Astrocyte (in vitro differentiated cells and primary cell): ENCODE measurements at regions not wholly inside any gene's neighbourhood (a gene's known extent, or its start where the extent isn't known, plus 50 kb on each side); places are given as distances from the start of the nearest gene placed in this dataset.

ENCODE experiments used
- EZH2 ChIP-seq: IDR thresholded peaks from 2 replicates; pipeline ENCODE4 v1.6.1; 2012; ENCODE audit warnings: mild to moderate bottlenecking, low read length, inconsistent platforms; ENCODE audit not compliant: insufficient read depth
- TF ChIP-seq, protein P1 (sequence below): IDR thresholded peaks from 2 replicates; pipeline ENCODE4 v1.5.1; 2011; ENCODE audit warnings: low read depth, mild to moderate bottlenecking, inconsistent platforms, low read length, moderate library complexity; ENCODE audit not compliant: insufficient read depth

DNA sequence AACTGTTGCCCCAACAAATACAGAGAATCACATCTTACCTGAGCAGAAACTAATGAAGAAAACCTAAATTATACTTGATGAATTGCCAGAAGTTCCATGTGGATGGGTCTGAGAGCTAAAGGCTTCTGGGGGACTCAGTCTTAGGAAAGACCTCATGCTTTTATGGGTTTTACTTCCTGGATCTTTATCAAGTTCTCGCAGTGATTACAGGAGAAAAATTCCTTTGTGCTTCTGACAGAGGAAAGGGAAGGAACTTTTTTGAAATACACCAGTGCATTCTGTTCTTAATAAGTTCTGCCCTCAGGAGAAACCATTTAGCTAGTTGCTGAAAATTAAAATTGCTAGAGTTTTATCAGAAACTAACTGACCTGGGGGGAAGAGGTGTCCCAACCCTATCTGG lies 203.9 kb upstream of the KITLG start:
- TF ChIP-seq, protein P1, sequence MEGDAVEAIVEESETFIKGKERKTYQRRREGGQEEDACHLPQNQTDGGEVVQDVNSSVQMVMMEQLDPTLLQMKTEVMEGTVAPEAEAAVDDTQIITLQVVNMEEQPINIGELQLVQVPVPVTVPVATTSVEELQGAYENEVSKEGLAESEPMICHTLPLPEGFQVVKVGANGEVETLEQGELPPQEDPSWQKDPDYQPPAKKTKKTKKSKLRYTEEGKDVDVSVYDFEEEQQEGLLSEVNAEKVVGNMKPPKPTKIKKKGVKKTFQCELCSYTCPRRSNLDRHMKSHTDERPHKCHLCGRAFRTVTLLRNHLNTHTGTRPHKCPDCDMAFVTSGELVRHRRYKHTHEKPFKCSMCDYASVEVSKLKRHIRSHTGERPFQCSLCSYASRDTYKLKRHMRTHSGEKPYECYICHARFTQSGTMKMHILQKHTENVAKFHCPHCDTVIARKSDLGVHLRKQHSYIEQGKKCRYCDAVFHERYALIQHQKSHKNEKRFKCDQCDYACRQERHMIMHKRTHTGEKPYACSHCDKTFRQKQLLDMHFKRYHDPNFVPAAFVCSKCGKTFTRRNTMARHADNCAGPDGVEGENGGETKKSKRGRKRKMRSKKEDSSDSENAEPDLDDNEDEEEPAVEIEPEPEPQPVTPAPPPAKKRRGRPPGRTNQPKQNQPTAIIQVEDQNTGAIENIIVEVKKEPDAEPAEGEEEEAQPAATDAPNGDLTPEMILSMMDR: no peak
- TF ChIP-seq EZH2: no peak
